ENCODE measurements at regions not wholly inside any gene's neighbourhood (a gene's known extent, or its start where the extent isn't known, plus 50 kb on each side); places are given as distances from the start of the nearest gene placed in this dataset.

DNA sequence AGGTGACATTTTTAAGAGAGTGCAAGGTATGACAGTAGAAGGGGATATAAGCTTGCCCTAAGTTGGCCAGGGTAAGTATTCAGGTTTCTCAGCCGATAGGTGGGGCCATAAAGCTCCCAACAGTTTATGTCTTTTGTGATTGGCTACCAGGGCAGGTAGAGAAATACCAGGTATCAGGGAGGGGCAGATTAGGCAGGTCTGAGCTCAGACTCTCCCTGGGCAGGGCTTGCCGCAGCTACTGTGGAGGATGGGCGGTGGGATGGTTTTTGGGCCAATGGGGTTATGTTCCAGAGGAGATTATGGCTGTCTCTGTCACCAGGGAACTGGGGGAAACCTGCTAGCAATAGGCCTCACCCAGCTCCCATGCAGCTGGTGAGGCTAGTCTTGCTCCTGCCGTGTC lies 211.6 kb downstream of the PTH2R start:
- no TSS peak for BruUV-seq (replicated peaks)
- CTCF ChIA-PET, result no interaction called here
- TF ChIP-seq EZH2 (IDR thresholded peaks at IDR 0.05; ENCODE audit: borderline replicate concordance, low read depth, low read length, poor library complexity, severe bottlenecking), result no peak
- TF ChIP-seq, protein P1, sequence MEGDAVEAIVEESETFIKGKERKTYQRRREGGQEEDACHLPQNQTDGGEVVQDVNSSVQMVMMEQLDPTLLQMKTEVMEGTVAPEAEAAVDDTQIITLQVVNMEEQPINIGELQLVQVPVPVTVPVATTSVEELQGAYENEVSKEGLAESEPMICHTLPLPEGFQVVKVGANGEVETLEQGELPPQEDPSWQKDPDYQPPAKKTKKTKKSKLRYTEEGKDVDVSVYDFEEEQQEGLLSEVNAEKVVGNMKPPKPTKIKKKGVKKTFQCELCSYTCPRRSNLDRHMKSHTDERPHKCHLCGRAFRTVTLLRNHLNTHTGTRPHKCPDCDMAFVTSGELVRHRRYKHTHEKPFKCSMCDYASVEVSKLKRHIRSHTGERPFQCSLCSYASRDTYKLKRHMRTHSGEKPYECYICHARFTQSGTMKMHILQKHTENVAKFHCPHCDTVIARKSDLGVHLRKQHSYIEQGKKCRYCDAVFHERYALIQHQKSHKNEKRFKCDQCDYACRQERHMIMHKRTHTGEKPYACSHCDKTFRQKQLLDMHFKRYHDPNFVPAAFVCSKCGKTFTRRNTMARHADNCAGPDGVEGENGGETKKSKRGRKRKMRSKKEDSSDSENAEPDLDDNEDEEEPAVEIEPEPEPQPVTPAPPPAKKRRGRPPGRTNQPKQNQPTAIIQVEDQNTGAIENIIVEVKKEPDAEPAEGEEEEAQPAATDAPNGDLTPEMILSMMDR (conservative IDR thresholded peaks at IDR 0.05; ENCODE audit: low read depth, low read length), result no peak
- intact Hi-C loops (cut with micrococcal nuclease; ENCODE audit: unreplicated experiment), result no loop called here
- Histone ChIP-seq H3K36me3 (ENCODE audit: insufficient read depth, low read length, poor library complexity, severe bottlenecking) (no peaks in the 10 kb centered on the region), H3K4me1 (ENCODE audit: insufficient read depth, low read length, poor library complexity, severe bottlenecking) (no peaks in the 10 kb centered on the region), H3K9me3 (ENCODE audit: low read depth, low read length, poor library complexity, severe bottlenecking) (no peaks in the 10 kb centered on the region), H3K27me3 (replicated peaks; ENCODE audit: insufficient read depth, low read depth, low read length, poor library complexity) (no peaks in the 10 kb centered on the region), H3K4me3 (ENCODE audit: low read depth, low read length, poor library complexity, severe bottlenecking) (no peak overlapping the region), H3K27ac (ENCODE audit: low read depth, low read length, poor library complexity, severe bottlenecking) (no peak overlapping the region)
- DNase-seq (ENCODE audit: low spot score), result no peak
- POLR2A ChIA-PET (ENCODE audit: low non-redundant PET), result no interaction called here

DNA sequence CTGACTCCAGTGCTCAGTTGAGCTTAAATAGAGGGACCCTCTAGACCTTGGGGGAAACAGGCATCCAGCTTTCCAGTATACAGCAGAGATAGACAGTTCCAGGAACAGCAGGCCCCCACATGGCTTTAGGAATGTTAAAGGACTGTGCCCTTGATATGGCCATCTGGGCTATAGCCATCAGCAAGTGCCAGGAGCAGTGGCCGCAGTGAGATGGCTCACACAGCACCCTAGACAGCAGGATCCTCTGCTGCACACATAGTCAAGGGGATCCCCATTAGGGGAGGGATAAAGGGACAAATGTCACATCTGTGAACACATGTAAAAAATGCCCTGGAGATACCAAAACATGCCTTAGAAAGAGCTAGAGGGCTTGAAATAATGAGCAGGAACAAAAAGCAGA lies 213.4 kb downstream of the PTH2R start:
- Histone ChIP-seq H3K4me3 (ENCODE audit: low read depth, low read length, poor library complexity, severe bottlenecking) (no peak overlapping the region), H3K9me3 (ENCODE audit: low read depth, low read length, poor library complexity, severe bottlenecking) (no peaks in the 10 kb centered on the region), H3K36me3 (ENCODE audit: insufficient read depth, low read length, poor library complexity, severe bottlenecking) (no peaks in the 10 kb centered on the region), H3K4me1 (ENCODE audit: insufficient read depth, low read length, poor library complexity, severe bottlenecking) (no peaks in the 10 kb centered on the region), H3K27me3 (replicated peaks; ENCODE audit: insufficient read depth, low read depth, low read length, poor library complexity) (no peaks in the 10 kb centered on the region), H3K27ac (ENCODE audit: low read depth, low read length, poor library complexity, severe bottlenecking) (no peak overlapping the region)
- DNase-seq (ENCODE audit: low spot score), result no peak
- TF ChIP-seq, protein P1 (conservative IDR thresholded peaks at IDR 0.05; ENCODE audit: low read depth, low read length), result no peak
- TF ChIP-seq EZH2 (IDR thresholded peaks at IDR 0.05; ENCODE audit: borderline replicate concordance, low read depth, low read length, poor library complexity, severe bottlenecking), result no peak
- no TSS peak for BruUV-seq (replicated peaks)
- POLR2A ChIA-PET (ENCODE audit: low non-redundant PET), result no interaction called here
- intact Hi-C loops (cut with micrococcal nuclease; ENCODE audit: unreplicated experiment), result no loop called here
- CTCF ChIA-PET, result no interaction called here

DNA sequence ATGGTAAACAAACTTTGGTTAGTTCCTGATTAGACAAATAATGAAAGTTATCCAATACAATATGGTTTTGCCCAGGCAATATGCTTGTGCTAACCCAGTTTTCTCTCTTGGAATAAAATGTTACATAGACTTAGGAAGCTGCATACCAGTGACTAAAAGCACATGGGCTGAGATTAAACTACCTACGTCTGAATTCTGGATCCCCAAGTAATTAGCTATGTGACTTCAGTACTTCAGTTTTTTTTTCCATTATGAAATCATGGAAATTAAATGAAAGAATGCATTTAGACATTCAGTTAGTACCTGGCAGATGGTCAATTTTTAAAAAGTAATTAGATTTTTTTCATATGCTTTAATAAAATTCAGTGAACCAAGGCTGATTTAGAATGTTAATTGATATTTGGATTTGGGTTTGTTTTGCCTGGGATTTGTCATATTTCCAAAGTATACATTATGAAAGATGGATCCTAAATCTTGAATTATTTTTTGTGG lies 213.9 kb downstream of the PTH2R start:
- no TSS peak for BruUV-seq (replicated peaks)
- Histone ChIP-seq H3K36me3 (ENCODE audit: insufficient read depth, low read length, poor library complexity, severe bottlenecking) (no peaks in the 10 kb centered on the region), H3K4me3 (ENCODE audit: low read depth, low read length, poor library complexity, severe bottlenecking) (no peak overlapping the region), H3K27ac (ENCODE audit: low read depth, low read length, poor library complexity, severe bottlenecking) (no peak overlapping the region), H3K27me3 (replicated peaks; ENCODE audit: insufficient read depth, low read depth, low read length, poor library complexity) (no peaks in the 10 kb centered on the region), H3K9me3 (ENCODE audit: low read depth, low read length, poor library complexity, severe bottlenecking) (no peaks in the 10 kb centered on the region), H3K4me1 (ENCODE audit: insufficient read depth, low read length, poor library complexity, severe bottlenecking) (no peaks in the 10 kb centered on the region)
- ChIA-PET POLR2A (ENCODE audit: low non-redundant PET) (no interaction called here), CTCF (no interaction called here)
- DNase-seq (ENCODE audit: low spot score), result no peak
- no peak for TF ChIP-seq EZH2 (IDR thresholded peaks at IDR 0.05; ENCODE audit: borderline replicate concordance, low read depth, low read length, poor library complexity, severe bottlenecking)
- TF ChIP-seq, protein P1 (conservative IDR thresholded peaks at IDR 0.05; ENCODE audit: low read depth, low read length), result no peak
- intact Hi-C loops (cut with micrococcal nuclease; ENCODE audit: unreplicated experiment), result no loop called here

All from A673 (cell line).